Mucosa of descending colon (tissue), 3 donors: ENCODE measurements at regions not wholly inside any gene's neighbourhood (a gene's known extent, or its start where the extent isn't known, plus 50 kb on each side); places are given as distances from the start of the nearest gene placed in this dataset.

Experiments used
- ATAC-seq: fragments of 200-7000 bp; cut with Tn5 transposase; one replicate; pipeline ENCODE4 v1.9.1; 2020; ENCODE audit warnings: mild to moderate bottlenecking, moderate library complexity
- DNase-seq, 3 donors: peaks; one replicate each; pipeline ENCODE4 v3.0.0-alpha.2; 2020
- H3K36me3 ChIP-seq: fragments of 200-600 bp; one replicate; pipeline ENCODE4 v1.8.0; 2021; ENCODE audit warnings: low read depth, mild to moderate bottlenecking
- H3K4me1 ChIP-seq: fragments of 200-600 bp; one replicate; pipeline ENCODE4 v1.8.0; 2021; ENCODE audit warnings: low read depth, mild to moderate bottlenecking
- H3K4me3 ChIP-seq: fragments of 200-600 bp; one replicate; pipeline ENCODE4 v1.8.0; 2021; ENCODE audit warnings: mild to moderate bottlenecking
- H3K9me3 ChIP-seq: fragments of 200-600 bp; one replicate; pipeline ENCODE4 v1.8.0; 2021; ENCODE audit warnings: mild to moderate bottlenecking
- CTCF ChIP-seq: fragments of 200-600 bp; IDR thresholded peaks from one replicate; pipeline ENCODE4 v1.8.0; 2022; ENCODE audit warnings: antibody characterized with exemption, mild to moderate bottlenecking
- intact Hi-C, 2 donors: fragments of 100-400 bp; cut with DNase I in 1 of 2; cut with micrococcal nuclease in 1 of 2; formaldehyde crosslinking; loops; one replicate each; pipeline versions ENCODE4 v1.11.0 to v1.11.1; 2022; cut with DNase I, micrococcal nuclease
- donor health status: DM: no; HTN: no; CAD: no; lungs with moderate emphysema.
- donor health status: DM: no; HTN: no; CAD: no.
- donor health status: DM: no; HTN: yes; CAD: no.

- intact Hi-C loops, result no loop called here
- H3K9me3 ChIP-seq, result no peaks in the 10 kb centered on the region
- DNase-seq (no peak), ATAC-seq (no peak)
- no peaks in the 10 kb centered on the region for H3K36me3 ChIP-seq
- TF ChIP-seq CTCF, result no peak
- H3K4me3 ChIP-seq, result no peak overlapping the region
- no peaks in the 10 kb centered on the region for H3K4me1 ChIP-seq
Measured at GRCh38 chr15:57897870-57898269, 167.6 kb downstream of the ALDH1A2 start.

- no peak for DNase-seq
- intact Hi-C loops, result no loop called here
- no peak for TF ChIP-seq CTCF
- H3K9me3 ChIP-seq, result no peaks in the 10 kb centered on the region
- H3K4me1 ChIP-seq, result no peaks in the 10 kb centered on the region
- no peak for ATAC-seq
- no peaks in the 10 kb centered on the region for H3K36me3 ChIP-seq
- no peak overlapping the region for H3K4me3 ChIP-seq
Measured at GRCh38 chr15:57902155-57902554, 163.4 kb downstream of the ALDH1A2 start.
